ENCODE measurements at regions not wholly inside any gene's neighbourhood (a gene's known extent, or its start where the extent isn't known, plus 50 kb on each side); places are given as distances from the start of the nearest gene placed in this dataset.

- TF ChIP-seq, protein P1, sequence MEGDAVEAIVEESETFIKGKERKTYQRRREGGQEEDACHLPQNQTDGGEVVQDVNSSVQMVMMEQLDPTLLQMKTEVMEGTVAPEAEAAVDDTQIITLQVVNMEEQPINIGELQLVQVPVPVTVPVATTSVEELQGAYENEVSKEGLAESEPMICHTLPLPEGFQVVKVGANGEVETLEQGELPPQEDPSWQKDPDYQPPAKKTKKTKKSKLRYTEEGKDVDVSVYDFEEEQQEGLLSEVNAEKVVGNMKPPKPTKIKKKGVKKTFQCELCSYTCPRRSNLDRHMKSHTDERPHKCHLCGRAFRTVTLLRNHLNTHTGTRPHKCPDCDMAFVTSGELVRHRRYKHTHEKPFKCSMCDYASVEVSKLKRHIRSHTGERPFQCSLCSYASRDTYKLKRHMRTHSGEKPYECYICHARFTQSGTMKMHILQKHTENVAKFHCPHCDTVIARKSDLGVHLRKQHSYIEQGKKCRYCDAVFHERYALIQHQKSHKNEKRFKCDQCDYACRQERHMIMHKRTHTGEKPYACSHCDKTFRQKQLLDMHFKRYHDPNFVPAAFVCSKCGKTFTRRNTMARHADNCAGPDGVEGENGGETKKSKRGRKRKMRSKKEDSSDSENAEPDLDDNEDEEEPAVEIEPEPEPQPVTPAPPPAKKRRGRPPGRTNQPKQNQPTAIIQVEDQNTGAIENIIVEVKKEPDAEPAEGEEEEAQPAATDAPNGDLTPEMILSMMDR (conservative IDR thresholded peaks at IDR 0.05; ENCODE audit: low read depth, low read length): no peak
- no peak for DNase-seq (ENCODE audit: low read depth)
- no peak overlapping the region for H3K4me3 ChIP-seq (ENCODE audit: low read depth, low read length)
Measured at GRCh38 chr16:87219287-87219909, 97.8 kb downstream of the C16orf95 start.

GRCh38 chr16:87221633-87222032, 95.6 kb downstream of the C16orf95 start:
- no peak for DNase-seq (ENCODE audit: low read depth)
- H3K4me3 ChIP-seq (ENCODE audit: low read depth, low read length): no peak overlapping the region
- TF ChIP-seq, protein P1 (conservative IDR thresholded peaks at IDR 0.05; ENCODE audit: low read depth, low read length): no peak

GRCh38 chr16:87222335-87222734, 94.9 kb downstream of the C16orf95 start:
- no peak for DNase-seq (ENCODE audit: low read depth)
- no peak overlapping the region for H3K4me3 ChIP-seq (ENCODE audit: low read depth, low read length)
- TF ChIP-seq, protein P1 (conservative IDR thresholded peaks at IDR 0.05; ENCODE audit: low read depth, low read length): no peak

GRCh38 chr16:87223656-87224248, 93.4 kb downstream of the C16orf95 start:
- no peak for DNase-seq (ENCODE audit: low read depth)
- TF ChIP-seq, protein P1 (conservative IDR thresholded peaks at IDR 0.05; ENCODE audit: low read depth, low read length): no peak
- H3K4me3 ChIP-seq (ENCODE audit: low read depth, low read length): no peak overlapping the region

- no peak overlapping the region for H3K4me3 ChIP-seq (ENCODE audit: low read depth, low read length)
- no peak for DNase-seq (ENCODE audit: low read depth)
- TF ChIP-seq, protein P1 (conservative IDR thresholded peaks at IDR 0.05; ENCODE audit: low read depth, low read length): no peak
Measured at GRCh38 chr16:87226926-87227295, 90.3 kb downstream of the C16orf95 start.

GRCh38 chr16:87227296-87227951, 89.8 kb downstream of the C16orf95 start:
- TF ChIP-seq, protein P1 (conservative IDR thresholded peaks at IDR 0.05; ENCODE audit: low read depth, low read length): no peak
- H3K4me3 ChIP-seq (ENCODE audit: low read depth, low read length): no peak overlapping the region
- peak; percentile 90 for DNase-seq (ENCODE audit: low read depth)
